ENCODE measurements at regions not wholly inside any gene's neighbourhood (a gene's known extent, or its start where the extent isn't known, plus 50 kb on each side); places are given as distances from the start of the nearest gene placed in this dataset.

GRCh38 chr14:29039171-29039570 lies 272.6 kb downstream of the FOXG1 start:
- DNase-seq (ENCODE audit: low read depth), result peak; percentile 52

GRCh38 chr14:29042551-29042950 lies 276.0 kb downstream of the FOXG1 start:
- DNase-seq (ENCODE audit: low read depth), result no peak

- no peak for DNase-seq (ENCODE audit: low read depth)
These were observed 277.1 kb downstream of the FOXG1 start for GRCh38 chr14:29043737-29044136.

GRCh38 chr14:29045237-29045636 lies 278.6 kb downstream of the FOXG1 start:
- DNase-seq (ENCODE audit: low read depth), result no peak

GRCh38 chr14:29054119-29054518 lies 287.5 kb downstream of the FOXG1 start:
- no peak for DNase-seq (ENCODE audit: low read depth)

- no peak for DNase-seq (ENCODE audit: low read depth)
These were observed 289.5 kb downstream of the FOXG1 start for GRCh38 chr14:29056041-29056566.

- no peak for DNase-seq (ENCODE audit: low read depth)
These were observed 295.1 kb downstream of the FOXG1 start for GRCh38 chr14:29061702-29062101.

- no peak for DNase-seq (ENCODE audit: low read depth)
These were observed 295.9 kb downstream of the FOXG1 start for GRCh38 chr14:29062466-29062865.

GRCh38 chr14:29062976-29063375 lies 296.4 kb downstream of the FOXG1 start:
- DNase-seq (ENCODE audit: low read depth), result no peak

GRCh38 chr14:29064305-29064900 lies 297.8 kb downstream of the FOXG1 start:
- no peak for DNase-seq (ENCODE audit: low read depth)

- DNase-seq (ENCODE audit: low read depth), result no peak
These were observed 302.6 kb downstream of the FOXG1 start for GRCh38 chr14:29069228-29069627.

GRCh38 chr14:29075761-29076160 lies 309.2 kb downstream of the FOXG1 start:
- no peak for DNase-seq (ENCODE audit: low read depth)

GRCh38 chr14:29077916-29078315 lies 311.3 kb downstream of the FOXG1 start:
- no peak for DNase-seq (ENCODE audit: low read depth)

- no peak for DNase-seq (ENCODE audit: low read depth)
These were observed 312.4 kb downstream of the FOXG1 start for GRCh38 chr14:29078810-29079522.

- peak; percentile 17 for DNase-seq (ENCODE audit: low read depth)
These were observed 319.0 kb downstream of the FOXG1 start for GRCh38 chr14:29085546-29085945.

- no peak for DNase-seq (ENCODE audit: low read depth)
These were observed 323.3 kb downstream of the FOXG1 start for GRCh38 chr14:29089849-29090248.

- no peak for DNase-seq (ENCODE audit: low read depth)
These were observed 325.5 kb downstream of the FOXG1 start for GRCh38 chr14:29092121-29092520.

GRCh38 chr14:29097476-29097875 lies 330.9 kb downstream of the FOXG1 start:
- no peak for DNase-seq (ENCODE audit: low read depth)

- no peak for DNase-seq (ENCODE audit: low read depth)
These were observed 332.1 kb downstream of the FOXG1 start for GRCh38 chr14:29098656-29099055.

- DNase-seq (ENCODE audit: low read depth), result no peak
These were observed 335.7 kb downstream of the FOXG1 start for GRCh38 chr14:29102266-29102665.

GRCh38 chr14:29102996-29103395 lies 336.4 kb downstream of the FOXG1 start:
- DNase-seq (ENCODE audit: low read depth), result no peak

- DNase-seq (ENCODE audit: low read depth), result no peak
These were observed 342.3 kb downstream of the FOXG1 start for GRCh38 chr14:29108908-29109307.

GRCh38 chr14:29109589-29109988 lies 343.0 kb downstream of the FOXG1 start:
- DNase-seq (ENCODE audit: low read depth), result no peak

GRCh38 chr14:29111554-29111953 lies 345.0 kb downstream of the FOXG1 start:
- DNase-seq (ENCODE audit: low read depth), result no peak

Measured in amniotic epithelial cell (primary cell).